ENCODE measurements at regions not wholly inside any gene's neighbourhood (a gene's known extent, or its start where the extent isn't known, plus 50 kb on each side); places are given as distances from the start of the nearest gene placed in this dataset.

DNA sequence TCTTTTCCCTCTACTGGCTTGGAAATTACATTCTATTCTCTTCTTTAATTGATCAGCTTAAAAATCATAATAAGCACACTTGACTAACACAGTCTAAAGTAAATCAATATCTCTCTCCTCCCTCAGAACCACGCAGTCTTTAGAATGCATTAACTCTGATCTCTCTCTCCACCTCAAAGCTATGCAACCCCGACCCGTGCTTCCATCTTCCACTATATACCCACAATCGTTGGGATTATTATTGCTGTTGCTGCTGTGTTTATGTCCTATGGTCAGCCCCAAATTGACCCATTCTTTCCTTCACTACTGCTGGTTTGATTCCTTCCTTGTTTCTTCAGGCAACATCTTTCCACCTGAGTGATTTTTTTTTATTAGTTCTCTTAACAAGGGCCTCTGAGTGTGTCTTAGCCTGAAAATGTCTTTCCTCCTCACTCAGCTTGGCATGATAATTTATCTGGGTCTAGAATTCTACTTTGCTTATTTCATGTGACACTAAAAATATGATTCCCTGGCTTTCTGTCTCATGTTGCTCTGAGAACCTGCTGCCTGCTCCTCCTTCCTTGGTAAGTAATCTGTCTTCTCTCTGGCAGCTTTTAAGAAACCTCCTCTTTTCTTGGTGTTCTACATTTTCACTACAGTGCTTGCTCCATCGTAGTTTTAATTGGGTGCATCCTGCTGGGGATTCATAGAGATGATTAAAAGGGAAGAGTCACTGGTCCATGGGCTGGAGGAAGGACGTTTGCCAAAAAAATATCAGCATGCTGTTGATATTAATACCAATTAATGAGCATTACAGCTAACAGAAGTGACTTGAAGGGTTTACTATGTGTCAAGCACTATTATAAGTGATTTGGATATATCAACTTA is 472.2 kb downstream of the MATN1 start:
- DNase-seq (ENCODE audit: low read depth), result no peak
- no peak overlapping the region for H3K4me3 ChIP-seq (replicated peaks; ENCODE audit: low read depth, low read length)
- TF ChIP-seq, protein P1, sequence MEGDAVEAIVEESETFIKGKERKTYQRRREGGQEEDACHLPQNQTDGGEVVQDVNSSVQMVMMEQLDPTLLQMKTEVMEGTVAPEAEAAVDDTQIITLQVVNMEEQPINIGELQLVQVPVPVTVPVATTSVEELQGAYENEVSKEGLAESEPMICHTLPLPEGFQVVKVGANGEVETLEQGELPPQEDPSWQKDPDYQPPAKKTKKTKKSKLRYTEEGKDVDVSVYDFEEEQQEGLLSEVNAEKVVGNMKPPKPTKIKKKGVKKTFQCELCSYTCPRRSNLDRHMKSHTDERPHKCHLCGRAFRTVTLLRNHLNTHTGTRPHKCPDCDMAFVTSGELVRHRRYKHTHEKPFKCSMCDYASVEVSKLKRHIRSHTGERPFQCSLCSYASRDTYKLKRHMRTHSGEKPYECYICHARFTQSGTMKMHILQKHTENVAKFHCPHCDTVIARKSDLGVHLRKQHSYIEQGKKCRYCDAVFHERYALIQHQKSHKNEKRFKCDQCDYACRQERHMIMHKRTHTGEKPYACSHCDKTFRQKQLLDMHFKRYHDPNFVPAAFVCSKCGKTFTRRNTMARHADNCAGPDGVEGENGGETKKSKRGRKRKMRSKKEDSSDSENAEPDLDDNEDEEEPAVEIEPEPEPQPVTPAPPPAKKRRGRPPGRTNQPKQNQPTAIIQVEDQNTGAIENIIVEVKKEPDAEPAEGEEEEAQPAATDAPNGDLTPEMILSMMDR (IDR thresholded peaks at IDR 0.05; ENCODE audit: low read length, missing control alignments), result no peak

DNA sequence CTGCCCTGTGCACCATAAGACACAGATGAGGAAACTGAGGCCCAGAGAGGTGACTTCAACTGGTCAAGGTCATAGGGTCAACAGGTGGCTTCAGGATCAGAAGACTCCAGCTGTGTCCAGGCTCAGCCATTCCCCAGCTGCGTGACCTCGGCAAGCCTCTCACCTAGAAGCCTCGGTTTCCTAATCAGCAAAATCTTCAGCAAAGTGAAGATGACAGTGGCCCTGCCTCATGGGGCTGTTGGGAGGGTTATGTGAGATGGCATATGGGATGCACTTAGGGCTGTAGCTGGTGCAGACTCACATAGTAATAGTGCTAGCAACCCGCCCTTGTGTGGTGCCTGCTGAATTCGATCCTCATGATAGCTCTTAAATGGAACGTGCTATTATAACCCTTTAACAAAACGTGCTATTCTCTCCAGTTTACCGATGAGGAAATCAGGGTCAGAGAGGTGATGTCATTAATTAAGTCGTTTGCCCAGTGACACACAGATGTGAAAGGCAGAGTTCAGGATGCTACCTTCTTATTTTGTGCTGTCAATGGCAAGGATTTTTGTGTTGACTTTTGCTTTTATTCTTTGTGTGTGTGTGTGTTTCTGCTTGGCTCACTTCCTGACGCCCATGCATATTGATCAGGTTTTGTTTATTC is 472.9 kb downstream of the MATN1 start:
- no peak for DNase-seq (ENCODE audit: low read depth)
- TF ChIP-seq, protein P1 (IDR thresholded peaks at IDR 0.05; ENCODE audit: low read length, missing control alignments), result no peak
- H3K4me3 ChIP-seq (replicated peaks; ENCODE audit: low read depth, low read length), result no peak overlapping the region

DNA sequence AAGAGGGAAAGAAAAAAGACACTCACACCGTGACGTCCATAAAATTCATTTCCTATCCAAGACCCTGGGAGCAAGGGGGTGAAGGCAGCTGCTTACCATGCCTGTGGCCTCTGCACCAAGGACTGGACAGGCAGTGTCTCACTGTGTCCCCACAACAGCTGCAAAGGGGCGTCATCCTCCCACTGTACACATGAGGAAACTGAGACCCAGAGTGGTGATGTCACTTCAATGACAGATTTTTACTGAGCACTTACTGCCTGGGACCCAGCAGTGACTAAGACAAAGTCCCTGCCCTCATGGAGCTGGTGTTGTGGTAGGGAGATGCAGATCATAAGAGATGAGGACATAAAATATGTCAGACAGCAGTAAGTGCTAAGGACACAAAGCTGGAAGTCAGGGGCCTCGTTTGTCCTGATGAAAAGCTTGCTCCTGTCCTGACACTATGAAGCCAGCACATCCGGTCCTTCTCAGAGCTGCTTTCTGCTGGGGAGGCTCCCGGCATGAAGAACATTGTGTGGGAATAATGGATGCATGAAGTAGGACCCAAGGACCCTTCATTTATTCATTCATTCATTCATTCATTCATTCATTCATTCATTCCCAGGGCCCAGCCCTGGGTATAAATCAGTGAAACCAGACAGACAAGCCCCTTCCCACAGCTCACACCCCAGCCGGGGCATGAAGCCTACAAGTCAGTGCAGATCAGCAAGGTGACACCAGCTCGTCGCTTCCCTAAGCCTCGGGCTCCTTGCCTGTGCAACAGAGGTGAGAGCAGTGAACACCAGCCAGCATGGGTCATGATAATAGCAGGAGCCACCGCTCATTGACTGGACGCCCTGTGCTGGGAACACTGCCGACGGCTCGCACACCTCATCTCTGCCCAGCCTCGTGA is 473.7 kb downstream of the MATN1 start:
- TF ChIP-seq, protein P1 (IDR thresholded peaks at IDR 0.05; ENCODE audit: low read length, missing control alignments), result no peak
- H3K4me3 ChIP-seq (replicated peaks; ENCODE audit: low read depth, low read length), result no peak overlapping the region
- DNase-seq (ENCODE audit: low read depth), result no peak

DNA sequence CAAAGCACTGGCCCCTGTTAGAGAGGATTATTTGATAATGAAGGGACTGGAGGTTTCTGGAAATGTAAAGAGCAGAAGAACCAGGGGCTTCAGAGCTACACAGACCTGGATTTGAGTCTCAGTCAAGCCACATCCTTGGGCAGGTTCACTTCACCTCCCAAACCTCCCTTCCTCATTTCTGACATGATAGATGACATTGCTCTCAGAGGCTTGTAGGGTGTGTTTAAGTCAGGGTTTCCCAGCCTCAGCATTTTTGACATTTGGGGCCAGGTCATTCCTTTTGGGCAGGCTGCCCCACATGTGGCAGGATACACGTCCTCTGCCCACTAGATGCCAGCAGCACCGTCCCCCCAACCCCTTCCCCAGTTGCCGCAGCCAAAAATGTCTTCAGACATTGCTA is 474.6 kb downstream of the MATN1 start:
- no peak overlapping the region for H3K4me3 ChIP-seq (replicated peaks; ENCODE audit: low read depth, low read length)
- no peak for DNase-seq (ENCODE audit: low read depth)
- TF ChIP-seq, protein P1 (IDR thresholded peaks at IDR 0.05; ENCODE audit: low read length, missing control alignments), result no peak

DNA sequence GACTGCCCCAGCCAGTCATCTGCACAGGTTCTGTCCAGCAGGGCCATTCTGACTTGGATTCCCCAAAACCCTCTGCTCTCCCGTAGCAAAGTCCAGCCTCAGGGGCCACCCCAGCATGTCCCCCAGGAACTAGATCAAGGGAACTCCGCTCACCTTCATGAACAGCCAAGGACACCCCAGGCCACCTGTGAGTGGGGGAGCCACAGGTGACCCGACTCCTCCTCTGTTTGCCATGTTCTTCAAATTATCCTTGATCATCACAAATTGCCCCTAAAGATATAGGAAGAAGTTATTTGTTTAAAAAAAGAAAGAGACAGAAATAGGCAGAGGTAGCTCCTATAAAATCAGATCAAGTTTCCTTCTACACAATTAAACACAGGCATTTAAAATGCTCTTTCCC is 475.0 kb downstream of the MATN1 start:
- no peak overlapping the region for H3K4me3 ChIP-seq (replicated peaks; ENCODE audit: low read depth, low read length)
- TF ChIP-seq, protein P1 (IDR thresholded peaks at IDR 0.05; ENCODE audit: low read length, missing control alignments), result no peak
- no peak for DNase-seq (ENCODE audit: low read depth)

DNA sequence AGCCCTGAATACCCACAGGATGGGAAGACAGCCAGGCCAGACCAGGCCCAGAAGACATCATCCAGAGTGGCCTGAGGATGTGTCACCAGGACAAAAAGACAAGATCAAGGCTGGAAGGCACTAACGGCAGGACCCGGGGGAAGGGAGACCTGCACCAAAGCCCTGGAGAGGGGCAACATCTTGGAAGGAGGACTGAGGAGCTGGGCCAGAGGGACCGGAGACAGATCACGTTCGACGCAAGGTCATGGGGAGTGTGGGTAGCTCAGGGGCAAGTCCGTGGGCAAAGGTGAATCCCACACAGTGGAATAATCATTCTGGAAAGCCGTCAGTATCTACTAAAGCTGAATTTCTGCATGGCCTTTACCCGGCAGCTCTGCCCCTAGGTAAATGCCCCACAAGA is 478.6 kb downstream of the MATN1 start:
- H3K4me3 ChIP-seq (replicated peaks; ENCODE audit: low read depth, low read length), result no peak overlapping the region
- DNase-seq (ENCODE audit: low read depth), result no peak
- TF ChIP-seq, protein P1 (IDR thresholded peaks at IDR 0.05; ENCODE audit: low read length, missing control alignments), result no peak

All from fibroblast of pulmonary artery (primary cell).